ENCODE measurements at regions not wholly inside any gene's neighbourhood (a gene's known extent, or its start where the extent isn't known, plus 50 kb on each side); places are given as distances from the start of the nearest gene placed in this dataset.
A peak's percentile ranks its signal among the peaks of the same experiment; 100 is the strongest.
"Not testable (repeated sequence)": the region's sequence is repeated elsewhere in the genome, so short reads cannot be mapped to it uniquely, and the experiment has no call there.

GRCh38 chr12:124470139-124470538 lies 97.3 kb downstream of the NCOR2 start:
- DNase-seq (ENCODE audit: low read depth, low spot score) (no peak), ATAC-seq (no peak)
- no peak overlapping the region for H3K27ac ChIP-seq (ENCODE audit: low read length)
- H3K9me3 ChIP-seq (ENCODE audit: control insufficient read depth, insufficient read depth, low read depth, low read length) = peaks cover 5% of the 10 kb centered on the region; the same call in 1 of the 2 replicates
- H3K4me3 ChIP-seq (ENCODE audit: low read depth in 2 of 2, low read length in 2 of 2) = no peak overlapping the region
- in situ Hi-C loops (cut with HindIII; ENCODE audit: low pct_unique_long_range_greater_than_20kb, low sequenced_read_pairs) = no loop called here
- peaks cover 7% of the 10 kb centered on the region for H3K36me3 ChIP-seq (ENCODE audit: control insufficient read depth, insufficient read depth, low read length)
- BruUV-seq (replicated peaks) = no TSS peak
- ChIA-PET CTCF (interaction anchor here (0.6 kb wide), 1 partner anchor 57 kb away, joined by 5 read pairs; no protein-coding TSS in a partner anchor), POLR2A (no interaction called here)
- H3K4me1 ChIP-seq (ENCODE audit: control insufficient read depth, insufficient read depth, low read length) = no peaks in the 10 kb centered on the region
- intact Hi-C loops (cut with micrococcal nuclease; ENCODE audit: unreplicated experiment) = no loop called here
- H3K27me3 ChIP-seq (ENCODE audit: control insufficient read depth, insufficient read depth, low read length) = no peaks in the 10 kb centered on the region
- TF ChIP-seq TCF7L2 (IDR thresholded peaks at IDR 0.05; ENCODE audit: low read depth, low read length) (no peak), SIN3A (IDR thresholded peaks at IDR 0.05; ENCODE audit: borderline replicate concordance, insufficient read depth, low read depth, low read length) (no peak), REST (IDR thresholded peaks at IDR 0.05; ENCODE audit: insufficient read depth in 1 of 2, low read depth in 2 of 2, low read length in 1 of 2) (no peak), POLR2AphosphoS5 (IDR thresholded peaks at IDR 0.05; ENCODE audit: low read depth, low read length) (no peak)
- TF ChIP-seq, protein P1, sequence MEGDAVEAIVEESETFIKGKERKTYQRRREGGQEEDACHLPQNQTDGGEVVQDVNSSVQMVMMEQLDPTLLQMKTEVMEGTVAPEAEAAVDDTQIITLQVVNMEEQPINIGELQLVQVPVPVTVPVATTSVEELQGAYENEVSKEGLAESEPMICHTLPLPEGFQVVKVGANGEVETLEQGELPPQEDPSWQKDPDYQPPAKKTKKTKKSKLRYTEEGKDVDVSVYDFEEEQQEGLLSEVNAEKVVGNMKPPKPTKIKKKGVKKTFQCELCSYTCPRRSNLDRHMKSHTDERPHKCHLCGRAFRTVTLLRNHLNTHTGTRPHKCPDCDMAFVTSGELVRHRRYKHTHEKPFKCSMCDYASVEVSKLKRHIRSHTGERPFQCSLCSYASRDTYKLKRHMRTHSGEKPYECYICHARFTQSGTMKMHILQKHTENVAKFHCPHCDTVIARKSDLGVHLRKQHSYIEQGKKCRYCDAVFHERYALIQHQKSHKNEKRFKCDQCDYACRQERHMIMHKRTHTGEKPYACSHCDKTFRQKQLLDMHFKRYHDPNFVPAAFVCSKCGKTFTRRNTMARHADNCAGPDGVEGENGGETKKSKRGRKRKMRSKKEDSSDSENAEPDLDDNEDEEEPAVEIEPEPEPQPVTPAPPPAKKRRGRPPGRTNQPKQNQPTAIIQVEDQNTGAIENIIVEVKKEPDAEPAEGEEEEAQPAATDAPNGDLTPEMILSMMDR (IDR thresholded peaks at IDR 0.05) = no peak

- no TSS peak for BruUV-seq (replicated peaks)
- H3K4me1 ChIP-seq (ENCODE audit: control insufficient read depth, insufficient read depth, low read length) = no peaks in the 10 kb centered on the region
- ATAC-seq (no peak), DNase-seq (ENCODE audit: low read depth, low spot score) (no peak)
- no peaks in the 10 kb centered on the region for H3K27me3 ChIP-seq (ENCODE audit: control insufficient read depth, insufficient read depth, low read length)
- no peak overlapping the region for H3K4me3 ChIP-seq (ENCODE audit: low read depth in 2 of 2, low read length in 2 of 2)
- intact Hi-C loops (cut with micrococcal nuclease; ENCODE audit: unreplicated experiment) (no loop called here), in situ Hi-C loops (cut with HindIII; ENCODE audit: low pct_unique_long_range_greater_than_20kb, low sequenced_read_pairs) (no loop called here)
- peaks cover 5% of the 10 kb centered on the region; the same call in 1 of the 2 replicates for H3K9me3 ChIP-seq (ENCODE audit: control insufficient read depth, insufficient read depth, low read depth, low read length)
- peaks cover 10% of the 10 kb centered on the region for H3K36me3 ChIP-seq (ENCODE audit: control insufficient read depth, insufficient read depth, low read length)
- POLR2A ChIA-PET = no interaction called here
- no peak overlapping the region for H3K27ac ChIP-seq (ENCODE audit: low read length)
- CTCF ChIA-PET = no interaction called here
- TF ChIP-seq REST (IDR thresholded peaks at IDR 0.05; ENCODE audit: insufficient read depth in 1 of 2, low read depth in 2 of 2, low read length in 1 of 2) = no peak
- TF ChIP-seq, protein P1 (IDR thresholded peaks at IDR 0.05) = peak; percentile 80; the same call in 1 of the 2 replicates
- TF ChIP-seq POLR2AphosphoS5 (IDR thresholded peaks at IDR 0.05; ENCODE audit: low read depth, low read length) = no peak
Observed at GRCh38 chr12:124469193-124469888, 98.1 kb downstream of the NCOR2 start.

GRCh38 chr12:124467549-124467948 lies 99.9 kb downstream of the NCOR2 start:
- intact Hi-C loops (cut with micrococcal nuclease; ENCODE audit: unreplicated experiment) = not testable (repeated sequence)

More at GRCh38 chr12:124467549-124467948, 99.9 kb downstream of the NCOR2 start:
- H3K27me3 ChIP-seq (ENCODE audit: control insufficient read depth, insufficient read depth, low read length); H3K4me1 ChIP-seq (ENCODE audit: control insufficient read depth, insufficient read depth, low read length); DNase-seq (ENCODE audit: low read depth, low spot score); H3K27ac ChIP-seq (ENCODE audit: low read length); H3K4me3 ChIP-seq (ENCODE audit: low read depth in 2 of 2, low read length in 2 of 2); POLR2A ChIA-PET; H3K9me3 ChIP-seq (ENCODE audit: control insufficient read depth, insufficient read depth, low read depth, low read length); in situ Hi-C loops (cut with HindIII; ENCODE audit: low pct_unique_long_range_greater_than_20kb, low sequenced_read_pairs); H3K36me3 ChIP-seq (ENCODE audit: control insufficient read depth, insufficient read depth, low read length); ATAC-seq; BruUV-seq (replicated peaks); CTCF ChIA-PET: not testable (repeated sequence)

Measured in Panc1 (cell line).